ENCODE measurements at regions not wholly inside any gene's neighbourhood (a gene's known extent, or its start where the extent isn't known, plus 50 kb on each side); places are given as distances from the start of the nearest gene placed in this dataset.
"Not testable (repeated sequence)": the region's sequence is repeated elsewhere in the genome, so short reads cannot be mapped to it uniquely, and the experiment has no call there.

GRCh38 chr21:15449556-15449955, 280.2 kb upstream of the USP25 start:
- BruUV-seq (replicated peaks) = no TSS peak
- RAD21 ChIA-PET (ENCODE audit: unreplicated experiment) = no interaction called here
- no peak overlapping the region for H3K9ac ChIP-seq (ENCODE audit: control insufficient read depth, insufficient read depth, low read length)
- H3K36me3 ChIP-seq (ENCODE audit: control insufficient read depth in 2 of 2, insufficient read depth in 2 of 2, low read length in 1 of 2) = no peaks in the 10 kb centered on the region
- no peak for ATAC-seq
- H3K27me3 ChIP-seq (replicated peaks in 1 of 2; ENCODE audit: control insufficient read depth in 2 of 2, insufficient read depth in 2 of 2, low read length in 1 of 2) = no peaks in the 10 kb centered on the region
- intact Hi-C loops (cut with micrococcal nuclease; ENCODE audit: unreplicated experiment) (no loop called here), in situ Hi-C loops (cut with MboI) (no loop called here)
- no peak overlapping the region for H3K4me3 ChIP-seq
- POLR2A ChIA-PET = no interaction called here
- SMC1A ChIA-PET (ENCODE audit: uncharacterized antibody, unreplicated experiment) = no interaction called here
- H2AFZ ChIP-seq (ENCODE audit: control insufficient read depth, low read depth, low read length) = no peak overlapping the region
- no peak for FAIRE-seq
- no peak overlapping the region for H3K27ac ChIP-seq (ENCODE audit: control insufficient read depth, insufficient read depth)
- H4K20me1 ChIP-seq (ENCODE audit: control insufficient read depth, insufficient read depth) = no peaks in the 10 kb centered on the region
- no peak for DNase-seq (ENCODE audit: low read depth, low spot score)
- 0% methylated on average over 1 of the region's 1 CpG for WGBS (ENCODE audit: insufficient coverage, insufficient replicate concordance, low lambda C conversion rate, missing lambda C conversion rate)
- peaks cover 13% of the 10 kb centered on the region; the same call in 1 of the 2 replicates for H3K4me1 ChIP-seq (ENCODE audit: control insufficient read depth, insufficient read depth, low read length)
- CTCF ChIA-PET = no interaction called here
- TF ChIP-seq GATAD2B (conservative IDR thresholded peaks at IDR 0.05; ENCODE audit: low read depth) (no peak), ZZZ3 (IDR thresholded peaks at IDR 0.05; ENCODE audit: control insufficient read depth, insufficient read length, low read depth) (no peak), ZNF207 (IDR thresholded peaks at IDR 0.05; ENCODE audit: borderline replicate concordance) (no peak), EGR1 (IDR thresholded peaks at IDR 0.05; ENCODE audit: borderline replicate concordance in 1 of 2, low read depth in 2 of 2, low read length in 2 of 2) (no peak)
- H3K79me2 ChIP-seq (ENCODE audit: control insufficient read depth, insufficient read depth, low read length) = no peaks in the 10 kb centered on the region
- no peak overlapping the region for H3K4me2 ChIP-seq (ENCODE audit: control insufficient read depth, insufficient read depth)
- H3K9me3 ChIP-seq (replicated peaks; ENCODE audit: control insufficient read depth, insufficient read depth, low read length) = no peaks in the 10 kb centered on the region; the same call in 2 of the 3 replicates

GRCh38 chr21:15453261-15453660, 276.5 kb upstream of the USP25 start:
- in situ Hi-C loops (cut with MboI) = no loop called here
- Histone ChIP-seq H3K9me3 (replicated peaks; ENCODE audit: control insufficient read depth, insufficient read depth, low read length) (no peaks in the 10 kb centered on the region; the same call in 2 of the 3 replicates), H3K4me2 (ENCODE audit: control insufficient read depth, insufficient read depth) (no peak overlapping the region), H3K27ac (ENCODE audit: control insufficient read depth, insufficient read depth) (no peak overlapping the region), H3K27me3 (replicated peaks in 1 of 2; ENCODE audit: control insufficient read depth in 2 of 2, insufficient read depth in 2 of 2, low read length in 1 of 2) (no peaks in the 10 kb centered on the region), H3K4me3 (no peak overlapping the region), H3K4me1 (ENCODE audit: control insufficient read depth, insufficient read depth, low read length) (no peaks in the 10 kb centered on the region), H3K36me3 (ENCODE audit: control insufficient read depth in 2 of 2, insufficient read depth in 2 of 2, low read length in 1 of 2) (no peaks in the 10 kb centered on the region), H3K9ac (ENCODE audit: control insufficient read depth, insufficient read depth, low read length) (no peak overlapping the region), H2AFZ (ENCODE audit: control insufficient read depth, low read depth, low read length) (no peak overlapping the region), H3K79me2 (ENCODE audit: control insufficient read depth, insufficient read depth, low read length) (no peaks in the 10 kb centered on the region), H4K20me1 (ENCODE audit: control insufficient read depth, insufficient read depth) (no peaks in the 10 kb centered on the region)
- ChIA-PET CTCF (no interaction called here), SMC1A (ENCODE audit: uncharacterized antibody, unreplicated experiment) (interaction anchor here (0.6 to 1.6 kb wide), 2 partner anchors 30 to 288 kb away, joined by 3 read pairs; no protein-coding TSS in a partner anchor), RAD21 (ENCODE audit: unreplicated experiment) (no interaction called here), POLR2A (no interaction called here)
- intact Hi-C loops (cut with micrococcal nuclease; ENCODE audit: unreplicated experiment) = no loop called here
- DNase-seq (ENCODE audit: low read depth, low spot score) (no peak), FAIRE-seq (no peak), ATAC-seq (no peak)
- no TSS peak for BruUV-seq (replicated peaks)
- TF ChIP-seq RCOR1 (conservative IDR thresholded peaks at IDR 0.05; ENCODE audit: low read depth, low read length) = no peak
- TF ChIP-seq CEBPB (IDR thresholded peaks at IDR 0.05; ENCODE audit: borderline replicate concordance in 1 of 2, low read depth in 2 of 2, low read length in 2 of 2) = no peak

- H3K4me3 ChIP-seq; DNase-seq (ENCODE audit: low read depth, low spot score); H3K79me2 ChIP-seq (ENCODE audit: control insufficient read depth, insufficient read depth, low read length); in situ Hi-C loops (cut with MboI); BruUV-seq (replicated peaks); CTCF ChIA-PET; ATAC-seq; POLR2A ChIA-PET; H3K9ac ChIP-seq (ENCODE audit: control insufficient read depth, insufficient read depth, low read length); H3K4me2 ChIP-seq (ENCODE audit: control insufficient read depth, insufficient read depth); intact Hi-C loops (cut with micrococcal nuclease; ENCODE audit: unreplicated experiment); FAIRE-seq; H2AFZ ChIP-seq (ENCODE audit: control insufficient read depth, low read depth, low read length); H3K27me3 ChIP-seq (replicated peaks in 1 of 2; ENCODE audit: control insufficient read depth in 2 of 2, insufficient read depth in 2 of 2, low read length in 1 of 2); H3K36me3 ChIP-seq (ENCODE audit: control insufficient read depth in 2 of 2, insufficient read depth in 2 of 2, low read length in 1 of 2); H3K27ac ChIP-seq (ENCODE audit: control insufficient read depth, insufficient read depth); H3K9me3 ChIP-seq (replicated peaks; ENCODE audit: control insufficient read depth, insufficient read depth, low read length); H3K4me1 ChIP-seq (ENCODE audit: control insufficient read depth, insufficient read depth, low read length); H4K20me1 ChIP-seq (ENCODE audit: control insufficient read depth, insufficient read depth): not testable (repeated sequence)
- ChIA-PET SMC1A (ENCODE audit: uncharacterized antibody, unreplicated experiment) (interaction anchor here (0.6 to 1.6 kb wide), 2 partner anchors 29 to 287 kb away, joined by 3 read pairs; no protein-coding TSS in a partner anchor), RAD21 (ENCODE audit: unreplicated experiment) (interaction anchor here (0.9 kb wide), 1 partner anchor 27 kb away, joined by 4 read pairs; no protein-coding TSS in a partner anchor)
- 50% methylated on average over 1 of the region's 1 CpG for WGBS (ENCODE audit: insufficient coverage, insufficient replicate concordance, low lambda C conversion rate, missing lambda C conversion rate)
These were observed 276.0 kb upstream of the USP25 start for GRCh38 chr21:15453785-15454184.
